HG03469 (cell line): ENCODE measurements at regions not wholly inside any gene's neighbourhood (a gene's known extent, or its start where the extent isn't known, plus 50 kb on each side); places are given as distances from the start of the nearest gene placed in this dataset.
"Not testable (repeated sequence)": the region's sequence is repeated elsewhere in the genome, so short reads cannot be mapped to it uniquely, and the experiment has no call there.

Experiments
- ATAC-seq: cut with Tn5 transposase; IDR thresholded peaks from one replicate; pipeline ENCODE4 v1.9.1; 2021; ENCODE audit warnings: mild to moderate bottlenecking, moderate library complexity, moderate number of reproducible peaks; ENCODE audit not compliant: unreplicated experiment

GRCh38 chr21:13827201-13827600 is 217.6 kb downstream of the POTED start:
- no peak for ATAC-seq

- ATAC-seq: not testable (repeated sequence)
These were observed 216.9 kb downstream of the POTED start for GRCh38 chr21:13826511-13826910.

GRCh38 chr21:13825218-13825778 is 215.7 kb downstream of the POTED start:
- ATAC-seq: not testable (repeated sequence)

- not testable (repeated sequence) for ATAC-seq
These were observed 210.7 kb downstream of the POTED start for GRCh38 chr21:13820286-13820685.

GRCh38 chr21:13812191-13812590 is 202.6 kb downstream of the POTED start:
- ATAC-seq: not testable (repeated sequence)

GRCh38 chr21:13810559-13810958 is 201.0 kb downstream of the POTED start:
- ATAC-seq: not testable (repeated sequence)

GRCh38 chr21:13806444-13806843 is 196.9 kb downstream of the POTED start:
- not testable (repeated sequence) for ATAC-seq

GRCh38 chr21:13802757-13803156 is 193.2 kb downstream of the POTED start:
- not testable (repeated sequence) for ATAC-seq
